Ammon's horn (tissue), 1 donor: ENCODE measurements at regions not wholly inside any gene's neighbourhood (a gene's known extent, or its start where the extent isn't known, plus 50 kb on each side); places are given as distances from the start of the nearest gene placed in this dataset.
A peak's percentile ranks its signal among the peaks of the same experiment; 100 is the strongest.

Experiments used
- DNase-seq: peaks from one replicate; pipeline ENCODE4 v3.0.0-alpha.2; 2016; ENCODE audit warnings: low spot score

DNA sequence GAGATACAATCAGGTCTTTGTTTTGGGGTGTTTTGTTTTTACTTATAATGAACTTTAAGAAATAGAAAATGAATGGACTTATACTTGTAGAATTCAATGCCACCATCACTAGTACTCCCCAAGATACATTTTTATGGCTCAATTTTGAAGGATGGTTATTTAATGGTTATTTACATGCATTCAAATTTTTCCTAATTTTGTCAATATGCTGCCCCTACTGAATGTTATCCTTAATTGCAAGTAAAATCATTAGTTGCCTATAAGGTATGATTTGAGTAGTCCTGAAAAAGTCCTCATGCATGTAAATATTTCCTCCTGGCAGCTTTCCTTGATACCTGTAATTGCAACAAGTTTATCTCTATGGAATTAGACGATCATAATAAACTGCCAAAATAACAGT is 391.2 kb downstream of the BCAT1 start:
- no peak for DNase-seq

- DNase-seq, result no peak
Measured at GRCh38 chr12:24555730-24556129, 393.2 kb downstream of the BCAT1 start.

GRCh38 chr12:24554612-24555295 is 394.1 kb downstream of the BCAT1 start:
- peak; percentile 20 for DNase-seq

- no peak for DNase-seq
Measured at GRCh38 chr12:24553259-24553658, 395.6 kb downstream of the BCAT1 start.

DNA sequence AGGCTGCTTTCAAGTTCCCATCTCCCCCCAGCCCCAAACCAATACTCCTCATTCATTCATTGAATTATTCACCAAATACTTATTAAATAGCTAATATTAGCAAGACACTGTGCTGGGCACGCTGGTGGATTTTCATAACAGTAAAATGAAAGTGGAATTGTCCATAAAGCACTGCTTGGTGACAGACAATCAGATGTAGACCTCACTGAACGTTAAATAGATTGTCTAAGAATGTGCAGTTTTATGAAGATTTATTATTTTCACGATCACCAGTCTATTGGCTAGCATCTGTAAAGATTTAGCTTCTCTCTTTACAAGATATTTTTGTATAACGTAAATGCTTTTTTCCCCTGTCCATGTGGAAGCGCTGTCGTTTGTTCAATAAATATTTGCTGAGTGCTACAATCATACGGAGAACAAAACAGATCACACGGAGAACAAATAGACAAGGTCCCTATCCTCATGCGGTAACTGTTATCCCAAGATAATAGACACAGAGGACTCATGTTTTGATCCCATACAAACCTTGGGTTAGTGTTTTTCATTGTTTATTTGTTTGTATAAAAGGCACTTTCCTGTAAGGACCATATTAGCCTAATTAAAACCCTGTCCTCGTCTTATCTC is 397.6 kb downstream of the BCAT1 start:
- DNase-seq, result no peak

DNA sequence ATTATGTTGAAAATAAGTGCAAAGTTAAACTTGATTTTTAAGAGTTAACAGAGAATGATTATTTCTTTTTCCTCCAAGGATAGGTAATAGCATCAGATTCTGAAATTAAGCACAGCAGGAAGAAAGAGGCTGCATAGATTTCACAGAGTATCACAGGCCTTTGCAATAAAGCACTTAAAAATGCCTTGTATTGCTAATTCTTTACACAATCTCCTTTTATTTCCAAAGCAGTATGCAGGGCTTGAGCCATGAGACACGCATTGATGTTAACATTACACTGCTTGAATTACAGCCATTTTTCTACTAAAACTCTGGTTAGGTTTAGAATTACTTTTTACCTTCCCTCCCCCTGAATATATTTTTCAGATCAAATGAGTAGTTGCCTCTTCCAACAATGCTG is 398.3 kb downstream of the BCAT1 start:
- DNase-seq, result no peak

DNA sequence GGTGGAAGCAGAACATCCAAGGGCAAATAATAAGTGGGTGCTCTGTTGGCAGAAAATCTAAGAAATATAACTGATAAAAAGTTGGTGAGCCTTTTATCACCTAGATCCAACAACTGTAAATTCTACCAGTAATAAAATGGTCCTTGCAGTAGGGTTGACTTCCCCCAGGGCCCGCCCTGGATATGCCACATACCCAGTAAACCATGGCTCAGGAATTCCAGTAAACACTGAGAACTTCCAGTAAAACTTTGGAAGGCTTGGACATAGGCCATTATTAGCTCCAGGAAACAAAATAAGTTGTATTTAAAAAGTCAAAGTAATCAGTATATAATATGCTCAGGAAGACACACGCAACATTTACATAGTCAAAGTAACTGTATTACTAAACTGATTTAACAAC is 402.2 kb downstream of the BCAT1 start:
- no peak for DNase-seq

DNA sequence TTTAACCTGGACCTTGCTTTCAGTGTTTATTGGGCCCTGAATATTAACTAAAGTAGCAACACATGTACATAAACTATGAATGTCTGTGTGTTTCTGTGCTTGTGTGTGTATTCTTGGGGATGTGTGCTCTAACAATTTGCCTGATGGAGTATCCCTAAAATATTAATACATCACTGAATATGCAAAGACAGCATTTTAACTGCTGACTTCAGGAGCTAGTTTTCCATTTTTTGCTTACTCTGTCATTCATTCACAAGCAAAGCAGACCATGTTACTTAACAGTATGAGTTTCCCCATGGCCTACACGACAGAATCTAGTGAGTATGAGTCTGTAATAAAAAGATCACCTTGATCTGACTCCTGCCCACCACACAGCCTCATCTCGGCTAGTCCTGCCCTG is 402.8 kb downstream of the BCAT1 start:
- no peak for DNase-seq

DNA sequence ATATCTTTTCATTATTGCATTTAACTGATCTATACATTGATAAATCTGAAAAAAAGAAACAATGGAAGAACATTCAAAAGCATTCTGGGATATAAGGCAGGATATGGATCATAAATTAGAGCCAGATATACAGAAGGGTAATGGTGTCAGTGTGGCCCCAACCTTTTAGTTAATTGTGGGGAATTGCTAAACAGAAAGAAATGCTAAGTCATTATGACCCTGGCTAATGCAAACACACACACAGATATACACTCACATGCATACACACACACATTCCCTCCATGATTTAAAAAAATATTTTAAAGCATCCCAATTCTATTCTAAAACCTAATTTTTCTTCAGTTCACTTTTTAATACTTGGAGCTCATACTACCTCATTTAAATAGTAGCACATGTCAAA is 404.5 kb downstream of the BCAT1 start:
- DNase-seq, result no peak

- DNase-seq, result no peak
Measured at GRCh38 chr12:24541193-24541871, 407.6 kb downstream of the BCAT1 start.

GRCh38 chr12:24539646-24540045 is 409.3 kb downstream of the BCAT1 start:
- DNase-seq, result no peak

DNA sequence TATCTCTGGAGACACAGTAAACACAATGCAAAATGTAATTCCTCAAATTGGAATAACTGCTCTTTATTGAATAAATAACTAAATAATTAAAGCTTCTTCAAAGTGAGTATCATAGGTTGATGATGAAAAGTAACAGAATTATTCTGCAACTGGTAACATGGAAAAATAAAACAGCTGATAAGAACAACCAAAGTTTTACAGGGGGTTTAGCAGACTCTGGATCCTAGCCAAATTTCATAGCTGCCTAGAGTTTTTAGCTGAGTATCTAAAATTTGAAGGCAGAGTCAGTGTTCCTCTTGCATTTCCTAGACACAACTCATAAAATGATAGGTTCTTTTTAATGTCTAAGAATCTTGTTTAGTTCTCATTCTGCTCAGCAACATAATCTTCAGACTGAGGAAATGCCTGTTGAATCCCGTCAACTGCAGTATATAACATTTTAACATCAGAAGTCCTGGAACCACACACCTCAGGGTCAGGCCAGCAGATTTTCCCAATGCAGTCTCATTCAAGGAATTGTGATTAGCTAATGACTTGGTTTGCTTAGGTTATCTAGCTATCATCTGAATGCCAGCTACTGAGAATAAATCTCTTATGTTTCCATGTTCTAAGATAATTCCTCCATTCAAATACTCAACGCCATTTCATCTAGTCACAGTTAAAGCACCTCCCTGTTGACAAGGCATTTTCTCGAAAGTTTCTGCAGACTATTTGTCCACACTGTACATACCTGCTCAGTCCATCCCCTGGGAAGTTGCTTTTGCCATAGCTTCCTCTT is 411.6 kb downstream of the BCAT1 start:
- DNase-seq, result no peak

DNA sequence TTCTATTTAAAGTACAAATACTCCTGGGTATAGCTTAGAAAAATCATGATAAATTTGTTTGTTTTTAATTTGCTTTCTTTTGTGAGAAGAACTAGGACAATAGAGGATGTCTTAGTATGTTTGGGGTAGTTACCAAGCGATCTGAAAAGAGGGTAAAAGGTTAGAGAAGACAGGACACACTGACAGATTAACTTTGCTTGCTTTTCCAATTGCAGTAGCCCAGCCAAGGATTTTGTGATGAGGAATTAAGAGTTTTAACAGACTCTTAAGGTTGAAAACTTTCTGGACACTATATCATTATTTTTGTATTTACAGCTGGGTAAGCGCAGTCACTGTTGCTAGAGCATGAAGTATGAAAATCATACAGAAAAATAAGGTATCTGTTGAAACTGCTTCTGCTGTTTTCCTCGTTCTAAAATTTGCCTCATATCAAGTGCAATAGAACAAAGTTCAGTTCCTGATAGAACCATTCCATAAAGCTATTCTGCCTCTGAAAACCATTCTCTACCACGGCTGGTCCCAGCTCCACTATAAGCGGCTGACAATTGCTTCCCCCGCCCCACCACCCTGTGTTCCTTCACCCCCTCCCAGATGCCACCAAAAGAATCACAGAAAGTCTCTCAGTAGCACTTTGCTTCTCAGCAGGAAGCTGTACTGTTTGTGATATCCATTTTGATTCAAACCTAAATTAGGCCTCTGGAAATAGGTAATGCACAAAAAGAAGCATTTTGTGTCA is 413.4 kb downstream of the BCAT1 start:
- no peak for DNase-seq

GRCh38 chr12:24534622-24535021 is 414.3 kb downstream of the BCAT1 start:
- DNase-seq, result peak; percentile 22

DNA sequence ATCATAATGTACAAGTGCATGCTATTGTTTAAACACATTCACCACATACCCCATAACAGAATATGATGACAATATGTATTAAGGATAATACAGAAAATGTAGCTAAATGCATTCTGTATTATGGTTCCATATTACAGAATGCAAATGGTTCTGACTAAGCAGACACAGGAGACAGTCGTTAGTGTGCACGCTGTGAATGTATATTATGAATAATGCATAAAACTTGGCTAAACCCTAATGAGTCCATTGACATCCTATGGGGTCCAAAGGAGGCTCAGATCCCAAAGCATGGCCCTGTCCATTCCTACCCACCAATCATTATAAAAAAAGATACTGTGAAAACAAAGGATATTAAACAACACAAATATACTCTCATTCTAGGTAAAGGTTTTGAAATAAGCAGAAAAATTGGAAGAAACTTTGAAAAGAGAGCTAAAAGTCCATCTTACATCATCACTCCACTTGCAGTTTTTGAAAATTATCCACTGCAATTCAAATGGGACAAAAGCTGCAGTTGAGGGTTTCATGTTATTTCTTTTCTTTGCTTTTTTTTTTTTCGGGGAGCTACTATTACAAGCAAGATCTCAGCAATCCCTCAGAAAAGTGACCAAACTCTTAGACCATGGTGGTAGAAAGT is 415.1 kb downstream of the BCAT1 start:
- DNase-seq, result no peak

DNA sequence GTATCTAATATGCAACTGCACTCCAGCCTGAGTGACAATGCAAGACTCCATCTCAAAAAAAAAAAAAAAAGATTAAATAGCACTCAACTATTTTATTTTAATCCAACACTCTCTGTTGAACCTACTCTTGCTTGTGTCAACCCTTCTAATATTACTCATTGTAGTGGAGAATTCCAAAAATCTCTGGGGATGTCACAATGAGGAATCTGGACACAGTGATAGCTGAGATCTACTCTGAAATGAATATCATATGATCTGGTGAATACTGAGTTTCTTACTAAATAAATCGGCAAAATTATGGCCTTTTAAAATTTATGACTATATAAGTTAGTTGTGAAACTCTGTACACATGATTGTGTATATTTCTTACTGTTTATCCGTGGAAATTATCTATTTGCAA is 418.2 kb downstream of the BCAT1 start:
- DNase-seq, result no peak

DNA sequence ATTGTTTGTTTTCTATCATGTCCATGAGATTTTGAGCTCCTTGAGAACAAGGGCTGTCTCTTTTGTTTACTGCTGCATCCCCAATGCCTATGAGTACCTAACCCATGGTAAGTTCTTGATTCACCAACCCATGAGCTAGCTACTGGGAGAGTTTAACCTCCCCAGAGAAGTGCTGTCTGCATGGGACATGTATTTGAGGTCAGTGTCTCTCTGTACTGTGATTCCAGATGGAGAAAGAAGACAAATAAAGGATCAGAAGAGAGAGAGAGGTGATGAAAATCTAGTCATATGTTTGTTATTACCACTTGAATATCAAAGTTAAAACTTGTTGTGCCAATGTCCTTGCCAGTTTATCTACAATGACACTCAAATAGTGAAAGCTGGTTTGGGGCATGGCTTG is 421.8 kb downstream of the BCAT1 start:
- DNase-seq, result no peak

DNA sequence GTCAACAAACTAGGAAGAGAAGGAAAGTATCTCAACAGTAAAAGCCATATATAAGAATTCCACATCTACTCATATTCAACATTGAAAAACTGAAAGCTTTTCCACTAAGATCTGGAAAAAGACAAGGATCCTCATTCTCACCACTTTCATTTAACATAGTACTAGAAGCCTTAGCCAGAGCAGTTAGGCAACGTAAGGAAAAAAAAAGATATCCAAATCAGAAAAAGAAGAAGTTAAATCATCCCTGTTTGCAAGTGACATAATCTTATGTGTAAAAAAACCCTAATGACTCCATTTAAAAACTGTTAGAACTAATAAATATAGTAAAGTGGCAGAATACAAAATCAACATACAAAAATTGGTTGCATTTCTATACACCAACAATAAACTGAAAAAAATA is 426.2 kb downstream of the BCAT1 start:
- no peak for DNase-seq

- no peak for DNase-seq
Measured at GRCh38 chr12:24519759-24520158, 429.1 kb downstream of the BCAT1 start.

GRCh38 chr12:24517000-24517399 is 431.9 kb downstream of the BCAT1 start:
- DNase-seq, result no peak

DNA sequence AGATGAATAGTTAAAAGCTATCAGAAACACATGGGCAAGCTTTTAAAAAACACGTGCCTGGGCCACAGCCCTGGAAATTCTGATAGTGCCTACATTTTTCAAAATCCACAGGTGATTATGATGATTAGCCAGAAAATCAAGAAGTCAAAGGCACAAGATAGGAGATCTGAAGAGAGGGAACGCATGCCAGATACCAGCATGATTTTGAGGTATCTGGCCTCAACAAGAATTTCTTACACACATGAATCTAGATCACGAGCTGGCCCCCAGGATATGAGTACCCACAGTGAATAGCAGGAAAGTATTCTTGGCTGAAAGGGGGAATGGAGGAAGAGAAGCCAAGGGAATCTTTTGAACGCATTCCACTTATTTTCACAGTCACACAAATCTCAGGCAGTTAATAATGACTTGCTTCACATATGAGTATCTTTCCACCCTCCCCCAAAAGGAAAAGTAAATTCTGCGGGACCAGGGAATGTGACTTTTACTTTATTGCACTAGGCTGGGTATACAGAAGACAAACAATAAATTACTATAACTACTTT is 438.2 kb downstream of the BCAT1 start:
- no peak for DNase-seq
